ENCODE measurements at regions not wholly inside any gene's neighbourhood (a gene's known extent, or its start where the extent isn't known, plus 50 kb on each side); places are given as distances from the start of the nearest gene placed in this dataset.
"Not testable (repeated sequence)": the region's sequence is repeated elsewhere in the genome, so short reads cannot be mapped to it uniquely, and the experiment has no call there.

DNA sequence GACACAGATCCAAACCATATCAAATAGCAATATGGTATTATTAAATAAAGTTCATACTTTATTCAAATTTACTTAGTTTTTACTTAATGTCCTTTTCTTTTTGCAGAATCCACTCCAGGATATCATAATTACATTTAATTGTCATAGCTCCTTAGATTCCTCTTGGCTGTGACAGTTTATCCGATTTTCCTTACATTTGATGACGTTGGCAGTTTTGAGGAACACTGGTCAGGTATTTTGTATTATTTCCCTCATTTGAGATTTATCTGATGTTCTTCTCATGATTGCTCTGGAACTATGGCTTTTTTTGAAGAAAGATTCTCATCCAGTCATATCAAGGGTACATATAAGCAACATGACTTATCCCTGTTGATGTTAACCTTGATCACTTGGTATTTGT lies 198.3 kb upstream of the STAC start:
- TF ChIP-seq, protein P1, sequence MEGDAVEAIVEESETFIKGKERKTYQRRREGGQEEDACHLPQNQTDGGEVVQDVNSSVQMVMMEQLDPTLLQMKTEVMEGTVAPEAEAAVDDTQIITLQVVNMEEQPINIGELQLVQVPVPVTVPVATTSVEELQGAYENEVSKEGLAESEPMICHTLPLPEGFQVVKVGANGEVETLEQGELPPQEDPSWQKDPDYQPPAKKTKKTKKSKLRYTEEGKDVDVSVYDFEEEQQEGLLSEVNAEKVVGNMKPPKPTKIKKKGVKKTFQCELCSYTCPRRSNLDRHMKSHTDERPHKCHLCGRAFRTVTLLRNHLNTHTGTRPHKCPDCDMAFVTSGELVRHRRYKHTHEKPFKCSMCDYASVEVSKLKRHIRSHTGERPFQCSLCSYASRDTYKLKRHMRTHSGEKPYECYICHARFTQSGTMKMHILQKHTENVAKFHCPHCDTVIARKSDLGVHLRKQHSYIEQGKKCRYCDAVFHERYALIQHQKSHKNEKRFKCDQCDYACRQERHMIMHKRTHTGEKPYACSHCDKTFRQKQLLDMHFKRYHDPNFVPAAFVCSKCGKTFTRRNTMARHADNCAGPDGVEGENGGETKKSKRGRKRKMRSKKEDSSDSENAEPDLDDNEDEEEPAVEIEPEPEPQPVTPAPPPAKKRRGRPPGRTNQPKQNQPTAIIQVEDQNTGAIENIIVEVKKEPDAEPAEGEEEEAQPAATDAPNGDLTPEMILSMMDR (conservative IDR thresholded peaks at IDR 0.05; ENCODE audit: low read depth, low read length) = no peak
- no peak for TF ChIP-seq EZH2 (IDR thresholded peaks at IDR 0.05; ENCODE audit: borderline replicate concordance, low read depth, low read length, poor library complexity, severe bottlenecking)
- ChIA-PET CTCF (no interaction called here), POLR2A (ENCODE audit: low non-redundant PET) (no interaction called here)
- intact Hi-C loops (cut with micrococcal nuclease; ENCODE audit: unreplicated experiment) = no loop called here
- no peaks in the 10 kb centered on the region for H3K9me3 ChIP-seq (ENCODE audit: low read depth, low read length, poor library complexity, severe bottlenecking)
- BruUV-seq (replicated peaks) = no TSS peak
- no peaks in the 10 kb centered on the region for H3K36me3 ChIP-seq (ENCODE audit: insufficient read depth, low read length, poor library complexity, severe bottlenecking)
- no peak overlapping the region for H3K27ac ChIP-seq (ENCODE audit: low read depth, low read length, poor library complexity, severe bottlenecking)
- H3K4me3 ChIP-seq (ENCODE audit: low read depth, low read length, poor library complexity, severe bottlenecking) = no peak overlapping the region
- no peak for DNase-seq (ENCODE audit: low spot score)
- H3K27me3 ChIP-seq (replicated peaks; ENCODE audit: insufficient read depth, low read depth, low read length, poor library complexity) = no peaks in the 10 kb centered on the region
- H3K4me1 ChIP-seq (ENCODE audit: insufficient read depth, low read length, poor library complexity, severe bottlenecking) = no peaks in the 10 kb centered on the region

DNA sequence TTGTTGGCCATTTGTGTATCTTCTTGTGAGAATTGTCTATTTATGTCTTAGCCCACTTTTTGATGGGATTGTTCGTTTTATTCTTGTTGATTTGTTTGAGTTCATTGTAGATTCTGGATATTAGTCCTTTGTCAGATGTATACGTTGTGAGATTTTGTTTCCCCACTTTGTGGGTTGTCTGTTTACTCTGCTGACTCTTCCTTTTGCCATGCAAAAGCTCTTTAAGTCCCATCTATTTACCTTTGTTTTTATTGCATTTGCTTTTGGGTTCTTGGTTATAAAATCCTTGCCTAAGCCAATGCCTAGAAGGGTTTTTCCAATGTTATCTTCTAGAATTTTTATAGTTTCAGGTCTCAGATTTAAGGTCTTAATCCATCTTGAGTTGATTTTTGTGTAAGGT lies 193.1 kb upstream of the STAC start:
- H3K36me3 ChIP-seq (ENCODE audit: insufficient read depth, low read length, poor library complexity, severe bottlenecking); H3K4me1 ChIP-seq (ENCODE audit: insufficient read depth, low read length, poor library complexity, severe bottlenecking); intact Hi-C loops (cut with micrococcal nuclease; ENCODE audit: unreplicated experiment); H3K9me3 ChIP-seq (ENCODE audit: low read depth, low read length, poor library complexity, severe bottlenecking); POLR2A ChIA-PET (ENCODE audit: low non-redundant PET); BruUV-seq (replicated peaks); DNase-seq (ENCODE audit: low spot score); H3K27ac ChIP-seq (ENCODE audit: low read depth, low read length, poor library complexity, severe bottlenecking); CTCF ChIA-PET; H3K4me3 ChIP-seq (ENCODE audit: low read depth, low read length, poor library complexity, severe bottlenecking); H3K27me3 ChIP-seq (replicated peaks; ENCODE audit: insufficient read depth, low read depth, low read length, poor library complexity): not testable (repeated sequence)

DNA sequence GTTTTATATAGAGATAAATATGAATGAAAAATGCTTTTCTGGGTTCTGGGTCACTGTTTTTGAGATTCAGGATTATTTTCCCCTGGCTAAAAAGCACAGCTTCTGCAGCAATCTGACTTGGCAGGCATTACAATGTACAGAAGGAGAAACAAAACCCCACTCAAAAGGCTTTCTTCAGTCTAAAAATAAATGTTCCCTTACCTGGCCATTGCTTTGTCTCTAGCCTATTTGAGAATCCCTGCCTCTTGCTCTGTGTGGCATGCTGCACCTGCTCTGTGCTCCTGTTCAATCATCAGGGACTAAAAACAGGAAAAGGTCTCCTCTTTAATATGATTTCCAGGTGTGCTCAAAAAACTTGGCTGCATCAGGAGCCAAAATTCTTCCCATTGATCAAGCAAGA lies 187.4 kb upstream of the STAC start:
- no peaks in the 10 kb centered on the region for H3K9me3 ChIP-seq (ENCODE audit: low read depth, low read length, poor library complexity, severe bottlenecking)
- BruUV-seq (replicated peaks) = no TSS peak
- H3K27ac ChIP-seq (ENCODE audit: low read depth, low read length, poor library complexity, severe bottlenecking) = no peak overlapping the region
- no peak for TF ChIP-seq EZH2 (IDR thresholded peaks at IDR 0.05; ENCODE audit: borderline replicate concordance, low read depth, low read length, poor library complexity, severe bottlenecking)
- TF ChIP-seq, protein P1 (conservative IDR thresholded peaks at IDR 0.05; ENCODE audit: low read depth, low read length) = no peak
- no peaks in the 10 kb centered on the region for H3K36me3 ChIP-seq (ENCODE audit: insufficient read depth, low read length, poor library complexity, severe bottlenecking)
- H3K4me1 ChIP-seq (ENCODE audit: insufficient read depth, low read length, poor library complexity, severe bottlenecking) = no peaks in the 10 kb centered on the region
- POLR2A ChIA-PET (ENCODE audit: low non-redundant PET) = interaction anchor here (0.6 kb wide), 1 partner anchor 409 kb away, joined by 3 read pairs; no protein-coding TSS in a partner anchor
- no peaks in the 10 kb centered on the region for H3K27me3 ChIP-seq (replicated peaks; ENCODE audit: insufficient read depth, low read depth, low read length, poor library complexity)
- H3K4me3 ChIP-seq (ENCODE audit: low read depth, low read length, poor library complexity, severe bottlenecking) = no peak overlapping the region
- no peak for DNase-seq (ENCODE audit: low spot score)
- CTCF ChIA-PET = no interaction called here
- intact Hi-C loops (cut with micrococcal nuclease; ENCODE audit: unreplicated experiment) = no loop called here

DNA sequence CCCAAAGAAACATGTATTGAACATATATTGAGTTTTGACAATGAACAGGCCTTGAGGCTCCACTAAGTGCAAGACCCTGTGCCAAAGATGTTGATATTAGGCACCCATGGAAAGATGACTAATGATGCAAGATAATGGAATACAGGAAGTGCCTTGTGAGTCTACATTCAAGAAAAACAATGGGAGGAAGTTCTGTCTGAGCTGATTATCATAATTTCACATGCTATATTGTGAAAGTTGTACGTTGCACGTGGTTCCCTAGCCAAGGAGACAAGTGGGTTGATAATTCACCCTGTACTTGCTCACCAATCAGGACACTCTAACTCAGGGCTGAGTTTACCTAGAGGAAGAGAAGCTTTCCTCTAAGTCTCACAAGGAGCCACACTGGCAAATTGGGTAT lies 186.9 kb upstream of the STAC start:
- intact Hi-C loops (cut with micrococcal nuclease; ENCODE audit: unreplicated experiment) = no loop called here
- CTCF ChIA-PET = no interaction called here
- Histone ChIP-seq H3K4me3 (ENCODE audit: low read depth, low read length, poor library complexity, severe bottlenecking) (no peak overlapping the region), H3K27ac (ENCODE audit: low read depth, low read length, poor library complexity, severe bottlenecking) (no peak overlapping the region), H3K27me3 (replicated peaks; ENCODE audit: insufficient read depth, low read depth, low read length, poor library complexity) (no peaks in the 10 kb centered on the region), H3K36me3 (ENCODE audit: insufficient read depth, low read length, poor library complexity, severe bottlenecking) (no peaks in the 10 kb centered on the region), H3K4me1 (ENCODE audit: insufficient read depth, low read length, poor library complexity, severe bottlenecking) (no peaks in the 10 kb centered on the region), H3K9me3 (ENCODE audit: low read depth, low read length, poor library complexity, severe bottlenecking) (no peaks in the 10 kb centered on the region)
- POLR2A ChIA-PET (ENCODE audit: low non-redundant PET) = interaction anchor here (0.6 to 1.0 kb wide), 2 partner anchors 19 to 408 kb away, joined by 3 read pairs; no protein-coding TSS in a partner anchor
- TF ChIP-seq, protein P1 (conservative IDR thresholded peaks at IDR 0.05; ENCODE audit: low read depth, low read length) = no peak
- TF ChIP-seq EZH2 (IDR thresholded peaks at IDR 0.05; ENCODE audit: borderline replicate concordance, low read depth, low read length, poor library complexity, severe bottlenecking) = no peak
- DNase-seq (ENCODE audit: low spot score) = peak; percentile 65
- BruUV-seq (replicated peaks) = no TSS peak
